Astrocyte of the spinal cord (primary cell): ENCODE measurements at regions not wholly inside any gene's neighbourhood (a gene's known extent, or its start where the extent isn't known, plus 50 kb on each side); places are given as distances from the start of the nearest gene placed in this dataset.

Experiments used
- DNase-seq: peaks from one replicate; pipeline ENCODE4 v3.0.0; 2011; ENCODE audit warnings: low read depth, low spot score
- H3K4me3 ChIP-seq: 2 replicates; pipeline ENCODE4 v1.5.1; 2011; ENCODE audit warnings: low read depth, mild to moderate bottlenecking, low read length, moderate library complexity
- CTCF ChIP-seq: IDR thresholded peaks from 2 replicates; pipeline ENCODE4 v1.5.1; 2012; ENCODE audit warnings: low read depth, mild to moderate bottlenecking, low read length, inconsistent platforms
- in situ Hi-C: cut with HindIII; loops from 2 replicates; pipeline ENCODE4 v1.10.0; 2017; ENCODE audit warnings: low sequenced_read_pairs

GRCh38 chr12:111014547-111014946 lies 94.2 kb upstream of the MYL2 start:
- no peak for TF ChIP-seq CTCF
- DNase-seq = no peak
- in situ Hi-C loops = no loop called here
- no peak overlapping the region for H3K4me3 ChIP-seq

GRCh38 chr12:111012918-111013317 lies 92.5 kb upstream of the MYL2 start:
- in situ Hi-C loops = no loop called here
- H3K4me3 ChIP-seq = no peak overlapping the region
- no peak for TF ChIP-seq CTCF
- DNase-seq = no peak

- in situ Hi-C loops = no loop called here
- DNase-seq = no peak
- no peak for TF ChIP-seq CTCF
- H3K4me3 ChIP-seq = no peak overlapping the region
Observed at GRCh38 chr12:111011999-111012600, 91.7 kb upstream of the MYL2 start.

- in situ Hi-C loops = no loop called here
- TF ChIP-seq CTCF = no peak
- no peak for DNase-seq
- no peak overlapping the region for H3K4me3 ChIP-seq
Observed at GRCh38 chr12:111010916-111011657, 90.7 kb upstream of the MYL2 start.

- in situ Hi-C loops = no loop called here
- TF ChIP-seq CTCF = no peak
- DNase-seq = no peak
- H3K4me3 ChIP-seq = no peak overlapping the region
Observed at GRCh38 chr12:111010061-111010460, 89.7 kb upstream of the MYL2 start.

GRCh38 chr12:111006621-111007020 lies 86.2 kb upstream of the MYL2 start:
- H3K4me3 ChIP-seq = no peak overlapping the region
- TF ChIP-seq CTCF = no peak
- in situ Hi-C loops = no loop called here
- DNase-seq = no peak
